ENCODE measurements at regions not wholly inside any gene's neighbourhood (a gene's known extent, or its start where the extent isn't known, plus 50 kb on each side); places are given as distances from the start of the nearest gene placed in this dataset.

- DNase-seq: no peak
- CTCF ChIA-PET: interaction anchor here (0.7 kb wide), 1 partner anchor 763 kb away, joined by 3 read pairs; no protein-coding TSS in a partner anchor
- Histone ChIP-seq H3K4me1 (ENCODE audit: control insufficient read depth in 1 of 2, insufficient read depth in 2 of 2, low read depth in 1 of 2, low read length in 1 of 2) (no peaks in the 10 kb centered on the region), H3K9me2 (no peaks in the 10 kb centered on the region), H3K4me2 (no peak overlapping the region), H3K9ac (no peak overlapping the region), H3F3A (replicated peaks; ENCODE audit: insufficient read depth) (no peaks in the 10 kb centered on the region), H4K20me1 (ENCODE audit: insufficient read depth) (no peaks in the 10 kb centered on the region), H3K4me3 (ENCODE audit: low read depth in 2 of 2, low read length in 1 of 2) (no peak overlapping the region), H3K9me3 (no peaks in the 10 kb centered on the region), H3K36me3 (replicated peaks in 1 of 2; ENCODE audit: control insufficient read depth in 1 of 2, insufficient read depth in 2 of 2, low read length in 1 of 2) (no peaks in the 10 kb centered on the region), H3K27ac (ENCODE audit: low read depth in 2 of 2, low read length in 1 of 2) (no peak overlapping the region), H3K27me3 (ENCODE audit: insufficient read depth) (no peaks in the 10 kb centered on the region), H3K79me2 (ENCODE audit: insufficient read depth) (no peaks in the 10 kb centered on the region), H2AFZ (ENCODE audit: low read depth) (no peak overlapping the region)
- TF ChIP-seq CHD2 (IDR thresholded peaks at IDR 0.05; ENCODE audit: low read length, partially characterized antibody) (no peak), FOXM1 (IDR thresholded peaks at IDR 0.05; ENCODE audit: low read depth) (no peak), RAD21 (IDR thresholded peaks at IDR 0.05; ENCODE audit: low read length) (no peak), REST (IDR thresholded peaks at IDR 0.05; ENCODE audit: low read depth, low read length) (no peak), RFX5 (IDR thresholded peaks at IDR 0.05; ENCODE audit: low read length) (no peak), EZH2phosphoT487 (IDR thresholded peaks at IDR 0.05; ENCODE audit: borderline replicate concordance, low read depth) (no peak), POLR2AphosphoS5 (IDR thresholded peaks at IDR 0.05; ENCODE audit: low read depth, low read length) (no peak), EP300 (IDR thresholded peaks at IDR 0.05; ENCODE audit: borderline replicate concordance in 1 of 2, low read depth in 1 of 2, low read length in 1 of 2) (no peak), FOXJ3 (CRISPR knock-in tag; IDR thresholded peaks at IDR 0.05) (no peak), MXI1 (IDR thresholded peaks at IDR 0.05; ENCODE audit: low read depth, low read length) (no peak), YY1 (IDR thresholded peaks at IDR 0.05; ENCODE audit: low read depth) (no peak), TAF1 (IDR thresholded peaks at IDR 0.05; ENCODE audit: borderline replicate concordance, low read depth, low read length) (no peak), SMC3 (IDR thresholded peaks at IDR 0.05; ENCODE audit: low read depth, low read length) (no peak), FOSL2 (IDR thresholded peaks at IDR 0.05; ENCODE audit: borderline replicate concordance, low read depth) (no peak), GABPA (IDR thresholded peaks at IDR 0.05; ENCODE audit: low read depth) (no peak), RCOR1 (IDR thresholded peaks at IDR 0.05; ENCODE audit: low read length) (no peak)
- TF ChIP-seq, protein P1, sequence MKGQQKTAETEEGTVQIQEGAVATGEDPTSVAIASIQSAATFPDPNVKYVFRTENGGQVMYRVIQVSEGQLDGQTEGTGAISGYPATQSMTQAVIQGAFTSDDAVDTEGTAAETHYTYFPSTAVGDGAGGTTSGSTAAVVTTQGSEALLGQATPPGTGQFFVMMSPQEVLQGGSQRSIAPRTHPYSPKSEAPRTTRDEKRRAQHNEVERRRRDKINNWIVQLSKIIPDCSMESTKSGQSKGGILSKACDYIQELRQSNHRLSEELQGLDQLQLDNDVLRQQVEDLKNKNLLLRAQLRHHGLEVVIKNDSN (IDR thresholded peaks at IDR 0.05; ENCODE audit: borderline replicate concordance, low read depth): no peak
- POLR2A ChIA-PET: no interaction called here
- 27% methylated on average over 2 of the region's 2 CpGs for WGBS (ENCODE audit: low lambda C conversion rate)
Observed at GRCh38 chr20:6998909-6999308, 231.4 kb downstream of the BMP2 start.
